ELR (cell line): ENCODE measurements at regions not wholly inside any gene's neighbourhood (a gene's known extent, or its start where the extent isn't known, plus 50 kb on each side); places are given as distances from the start of the nearest gene placed in this dataset.

Experiments used
- DNase-seq: peaks from one replicate; pipeline ENCODE4 v3.0.0-alpha.2; 2015; ENCODE audit warnings: low read depth

DNA sequence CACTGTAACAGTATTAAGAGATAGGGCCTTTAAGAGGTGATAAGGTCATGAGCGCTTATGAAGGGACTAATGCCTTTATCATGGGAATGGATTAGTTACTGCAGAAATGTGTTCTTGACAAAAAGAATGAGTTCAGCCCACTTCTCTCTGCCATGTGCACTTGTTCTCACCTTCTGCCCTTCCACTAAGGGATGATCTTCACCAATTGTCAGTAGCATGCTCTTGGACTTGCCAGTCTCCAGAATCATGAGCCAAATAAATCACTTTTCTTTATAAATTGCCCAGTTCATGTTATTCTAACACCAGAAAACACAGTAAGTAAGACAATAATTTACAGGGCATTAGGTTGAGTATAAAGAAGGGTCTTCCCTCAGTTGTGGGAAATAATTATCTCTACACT, 189.1 kb downstream of the CRPPA start:
- no peak for DNase-seq

DNA sequence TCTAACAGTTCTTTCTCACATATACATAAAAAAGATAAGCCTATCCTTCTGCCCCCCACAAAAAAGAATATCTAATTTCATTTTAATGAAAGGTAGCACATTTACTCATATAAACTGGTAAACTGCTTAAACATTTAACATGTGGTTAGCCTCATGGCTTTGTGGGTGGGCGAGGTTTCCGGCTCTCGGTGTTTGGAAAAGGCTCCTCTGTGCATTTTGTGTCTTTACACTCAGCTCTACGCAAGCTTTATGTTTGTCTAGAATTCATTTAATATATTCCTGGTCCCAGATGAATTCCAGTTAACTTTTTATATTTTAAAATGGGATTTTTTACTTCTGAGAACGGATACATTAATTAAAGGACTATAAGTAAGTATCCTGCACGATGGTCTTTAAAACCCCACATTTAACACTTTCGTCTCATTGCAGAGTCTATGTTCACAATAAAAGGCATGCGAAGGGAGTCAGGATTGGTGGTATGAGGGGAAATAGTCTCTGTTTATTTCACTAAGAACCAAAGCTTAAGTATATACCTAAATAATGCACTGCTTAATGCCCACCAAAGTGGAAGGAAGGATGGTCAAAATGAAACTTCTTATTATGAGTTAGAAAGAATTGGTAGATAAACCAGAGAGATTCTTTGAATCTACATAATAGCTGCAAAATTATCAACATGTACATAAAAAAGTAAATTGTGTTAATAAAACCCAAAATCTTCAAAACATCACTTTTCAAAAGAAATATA, 197.2 kb downstream of the CRPPA start:
- no peak for DNase-seq

DNA sequence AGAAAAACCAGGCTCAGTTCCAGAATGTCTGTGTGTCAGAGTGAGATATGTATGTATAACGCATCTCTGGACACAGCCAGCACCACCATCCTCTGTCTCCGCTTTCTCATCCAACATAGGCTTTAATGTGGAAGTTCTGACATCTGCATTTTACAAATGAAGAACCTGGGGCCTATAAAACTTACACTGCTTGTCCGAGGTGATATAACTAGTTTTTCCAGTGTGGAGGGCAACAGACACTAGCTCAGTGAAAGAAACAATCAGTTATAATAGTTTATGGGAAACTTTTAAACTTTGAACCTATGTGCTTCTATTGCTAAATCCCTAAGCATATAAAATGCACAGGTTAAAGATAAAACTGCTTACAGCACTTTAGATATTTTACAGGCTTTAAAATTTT, 208.7 kb downstream of the CRPPA start:
- DNase-seq = no peak

DNA sequence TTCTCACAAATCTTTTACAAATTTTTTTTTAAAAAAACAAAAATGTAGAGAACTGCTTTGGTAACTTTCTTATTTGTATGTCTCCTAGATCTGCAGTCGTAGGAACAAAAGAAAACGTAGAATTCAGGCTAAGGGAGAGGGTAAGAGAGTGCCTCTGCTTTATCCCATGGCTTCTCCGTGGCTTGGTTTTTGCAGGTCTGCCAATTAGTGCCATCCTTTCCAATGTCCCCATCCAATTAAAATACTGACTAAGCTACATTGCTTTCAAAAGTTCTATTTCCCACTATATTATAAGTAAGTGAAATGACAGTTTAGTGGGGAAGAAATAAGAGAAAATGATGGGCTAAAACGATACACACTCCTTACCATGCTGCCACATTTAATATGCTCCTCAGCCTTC, 209.3 kb downstream of the CRPPA start:
- no peak for DNase-seq

DNA sequence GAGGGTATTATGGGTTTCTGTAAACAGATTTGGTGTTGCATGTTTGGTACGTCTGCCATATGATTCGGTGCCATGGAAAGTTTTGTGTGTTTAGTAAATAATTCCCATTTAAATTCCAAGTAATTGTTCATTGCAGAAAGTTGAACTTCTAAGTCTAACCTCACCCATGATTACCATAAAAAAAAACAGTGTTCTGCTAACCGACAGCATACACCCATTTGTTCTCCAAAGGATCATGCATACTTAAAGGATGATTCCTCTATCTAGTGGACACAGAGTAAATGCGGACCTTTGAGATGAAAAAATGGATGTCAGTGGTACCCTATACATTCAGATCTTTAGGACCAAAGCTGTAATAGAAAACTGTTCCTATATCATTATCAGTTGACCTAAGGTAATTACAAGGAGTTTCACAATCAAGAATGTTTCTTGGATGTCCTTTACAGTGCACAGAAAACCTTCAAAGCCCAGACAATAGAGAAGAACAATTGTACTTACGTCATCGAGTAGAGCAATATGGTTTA, 209.9 kb downstream of the CRPPA start:
- no peak for DNase-seq

DNA sequence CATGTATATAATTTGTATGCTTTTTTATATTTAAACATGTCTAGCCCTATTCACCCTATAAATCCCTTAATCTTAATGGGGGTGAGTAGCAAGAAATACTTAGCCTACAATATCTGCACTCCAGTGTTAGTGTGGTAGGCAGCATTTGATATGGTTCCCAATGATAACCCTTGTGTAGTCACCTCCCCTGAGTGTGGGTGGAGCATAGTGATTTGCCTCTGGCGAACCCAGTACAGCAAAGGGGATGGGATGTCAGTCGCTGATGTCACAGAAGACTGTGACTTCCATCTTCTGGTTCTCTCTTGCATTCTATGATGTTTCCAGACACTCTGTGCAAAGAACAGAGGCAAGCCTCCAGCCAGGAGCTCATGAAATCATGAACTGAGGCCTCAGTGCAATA, 211.2 kb downstream of the CRPPA start:
- DNase-seq = no peak

DNA sequence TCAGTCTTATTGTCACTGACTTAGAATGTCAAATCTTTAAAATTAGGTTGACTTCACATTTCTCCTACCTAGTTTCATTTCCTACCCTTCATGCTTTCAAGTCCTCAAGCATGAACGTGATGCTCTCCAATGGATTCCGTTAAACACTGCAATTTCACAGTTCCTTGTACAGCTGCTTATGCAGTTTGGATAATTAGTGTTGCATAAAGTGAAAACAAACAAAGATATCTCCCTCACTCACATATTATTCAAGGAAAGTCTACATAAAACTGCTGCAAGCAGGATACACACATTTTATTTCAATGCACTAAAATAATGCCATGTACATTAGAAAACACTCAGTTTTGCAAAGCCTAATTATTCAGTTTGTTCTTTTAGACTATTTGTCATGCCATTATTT, 214.0 kb downstream of the CRPPA start:
- no peak for DNase-seq

DNA sequence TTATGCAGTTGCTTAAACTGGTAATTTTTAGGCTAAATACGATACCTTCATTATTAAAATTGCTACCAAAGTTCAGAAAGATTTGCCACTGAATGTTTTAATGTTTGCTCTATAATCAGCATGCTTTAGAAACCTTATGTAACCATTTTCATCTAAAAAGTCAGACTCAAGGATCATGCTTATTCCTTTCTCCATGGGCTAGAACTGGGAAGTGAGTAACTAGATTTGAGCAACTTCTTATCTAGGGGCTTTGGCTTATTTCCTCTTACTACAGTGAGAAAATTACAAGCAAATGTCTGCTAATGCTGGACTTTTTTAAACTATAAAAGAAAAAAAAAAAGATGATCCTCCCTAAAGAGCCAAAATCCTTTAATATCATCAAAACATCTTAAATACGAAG, 215.9 kb downstream of the CRPPA start:
- DNase-seq = no peak

DNA sequence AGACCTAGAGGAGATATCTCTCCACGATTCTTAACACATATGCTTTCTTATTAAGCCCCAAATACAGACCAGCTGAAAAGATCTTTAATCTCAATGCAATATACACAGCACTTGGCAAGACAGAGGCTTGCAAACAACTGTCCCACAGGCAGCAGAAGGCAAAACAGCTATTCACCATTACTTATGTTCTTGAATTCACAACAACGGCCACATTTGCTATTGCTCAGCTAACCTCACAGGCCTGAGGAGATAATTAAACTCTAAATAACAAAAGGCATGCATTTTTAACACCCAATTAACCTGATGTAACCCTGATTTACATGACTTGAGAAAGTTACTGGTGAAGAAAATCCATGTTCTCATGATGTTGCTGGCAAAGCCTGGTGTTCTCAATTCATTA, 216.4 kb downstream of the CRPPA start:
- no peak for DNase-seq

DNA sequence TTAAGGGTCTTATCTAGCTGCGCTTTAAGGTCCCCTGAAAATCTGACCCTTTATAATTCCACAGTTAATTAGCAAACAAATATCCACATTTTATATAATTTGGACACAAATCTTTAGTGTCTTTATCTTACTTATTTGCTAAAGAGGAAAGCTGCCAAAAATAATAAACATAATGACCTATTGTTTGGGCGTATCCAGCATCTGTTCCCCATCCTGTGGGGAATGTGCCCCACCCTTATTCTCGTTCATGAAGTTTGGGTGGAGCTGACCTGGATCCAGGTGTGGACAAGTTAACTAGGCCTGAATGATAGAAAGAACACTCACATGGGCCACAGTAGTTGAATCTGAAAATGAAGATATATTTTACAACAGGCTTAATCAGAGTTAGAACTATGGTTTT, 218.3 kb downstream of the CRPPA start:
- no peak for DNase-seq

DNA sequence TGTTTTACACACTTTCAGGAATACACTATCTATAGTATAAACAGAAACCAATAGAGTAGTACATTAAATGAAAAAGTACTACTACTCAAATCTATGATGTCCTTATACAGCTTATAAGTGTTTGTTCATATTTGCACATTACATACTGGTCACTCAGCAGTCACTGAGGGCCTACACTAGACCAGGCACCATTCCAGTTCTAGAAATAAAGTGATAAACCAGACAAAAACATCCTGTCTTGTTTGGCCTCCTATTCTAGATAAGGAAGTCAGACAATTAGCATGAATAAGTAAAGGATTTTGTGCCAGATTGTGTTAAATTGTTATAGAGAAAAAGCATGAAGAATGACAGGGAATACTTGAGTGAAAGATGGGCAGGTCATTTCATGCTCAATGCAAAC, 219.0 kb downstream of the CRPPA start:
- no peak for DNase-seq

DNA sequence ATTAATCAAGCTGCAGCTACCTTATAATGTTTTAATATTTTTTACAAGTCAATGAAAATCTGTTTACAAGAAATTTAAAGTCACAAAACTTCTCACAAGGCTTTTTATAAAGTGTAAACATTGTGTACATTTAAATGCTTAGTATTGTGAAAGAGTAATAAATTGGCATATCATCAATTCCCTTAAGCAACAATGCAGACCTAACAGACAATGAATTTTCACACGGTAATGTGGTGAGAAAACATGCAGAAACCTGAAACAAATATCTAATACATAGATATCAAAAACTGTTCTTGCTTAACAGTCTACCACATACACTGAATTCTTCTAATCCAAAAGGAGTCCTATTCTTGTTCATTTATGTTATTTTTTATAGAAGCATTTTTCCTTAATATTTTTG, 220.7 kb downstream of the CRPPA start:
- no peak for DNase-seq

DNA sequence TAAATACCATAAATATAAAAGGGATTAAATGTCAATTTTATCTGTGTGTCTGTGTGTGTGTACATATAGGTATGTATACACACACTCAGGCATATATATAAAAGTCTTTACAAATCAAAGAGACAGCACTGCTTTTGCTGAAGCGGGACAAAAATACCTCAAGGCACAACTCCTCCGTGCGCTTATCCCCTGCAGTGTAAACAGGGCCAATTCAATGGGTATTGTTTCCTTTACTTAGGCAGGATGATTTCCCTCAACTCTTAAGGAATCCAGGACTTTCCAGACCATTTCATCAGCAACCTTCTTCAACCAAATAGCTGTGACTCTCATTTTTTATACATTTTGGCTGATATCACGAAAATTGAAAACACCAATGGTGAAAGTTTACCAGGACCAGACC, 227.7 kb downstream of the CRPPA start:
- DNase-seq = no peak

DNA sequence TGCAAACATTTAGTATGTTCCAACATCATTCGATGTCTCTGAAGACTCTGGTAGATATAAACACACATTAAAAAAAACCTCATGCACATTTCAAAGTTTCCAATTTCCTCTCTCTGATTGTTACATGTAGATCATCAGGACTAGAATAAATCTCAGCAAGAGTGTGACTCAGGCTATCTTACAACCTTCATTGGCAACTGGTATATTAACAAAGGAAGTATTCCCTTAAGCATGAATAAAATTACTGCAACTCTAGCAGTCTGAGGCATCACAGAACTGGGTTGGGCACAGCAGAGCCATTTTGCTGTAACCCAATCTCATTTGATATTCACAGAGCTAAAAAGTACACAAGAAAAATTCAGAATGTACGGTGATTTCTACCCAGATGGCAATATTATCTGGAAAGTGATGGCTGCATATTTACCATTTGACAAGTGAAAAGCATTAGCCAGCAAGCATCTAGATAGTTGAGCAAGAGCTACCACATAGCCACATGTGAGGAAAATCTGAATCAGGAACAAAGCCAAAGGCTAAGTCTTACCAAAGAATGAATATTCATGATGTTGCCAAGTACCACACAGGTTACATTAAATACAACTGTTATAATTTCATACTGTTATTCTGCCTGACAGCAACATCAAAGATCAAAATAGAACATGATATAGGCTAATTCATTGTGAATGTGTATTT, 232.2 kb downstream of the CRPPA start:
- DNase-seq = no peak

DNA sequence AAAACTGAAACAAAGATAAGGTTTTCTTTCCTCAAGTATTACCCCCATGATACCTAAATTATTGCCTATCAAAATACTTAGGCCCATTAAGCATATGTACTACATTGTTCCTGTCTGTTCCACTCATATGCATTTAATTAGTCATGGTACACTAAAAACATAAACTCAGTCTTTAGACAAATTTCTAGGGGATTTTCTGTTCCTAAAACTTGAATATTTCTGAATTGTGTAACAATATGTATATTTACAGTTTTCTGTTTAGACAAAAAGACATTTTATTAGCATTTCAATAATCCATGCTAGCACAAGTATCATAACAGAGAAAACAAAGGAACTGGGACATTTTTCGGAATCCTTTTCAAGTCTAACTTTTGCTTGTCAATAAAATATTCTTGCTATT, 234.2 kb downstream of the CRPPA start:
- DNase-seq = no peak

DNA sequence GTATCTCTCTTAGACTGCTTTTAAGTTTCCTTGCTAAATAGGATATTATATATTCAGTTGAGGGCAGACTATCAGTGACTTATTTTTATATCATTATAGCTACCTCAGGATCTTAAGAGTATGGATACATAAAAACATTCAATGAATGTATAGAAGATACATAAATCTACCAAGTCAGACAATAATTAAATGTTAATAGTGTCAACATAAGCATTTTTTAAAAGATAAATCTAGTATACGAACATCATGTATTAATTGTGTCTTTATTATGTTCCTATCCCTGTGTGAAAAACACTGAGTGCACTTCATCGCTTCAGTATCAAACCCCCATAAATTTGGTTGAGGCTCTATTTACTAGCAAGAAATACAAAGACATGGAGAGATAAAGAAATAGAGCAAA, 242.8 kb downstream of the CRPPA start:
- no peak for DNase-seq

DNA sequence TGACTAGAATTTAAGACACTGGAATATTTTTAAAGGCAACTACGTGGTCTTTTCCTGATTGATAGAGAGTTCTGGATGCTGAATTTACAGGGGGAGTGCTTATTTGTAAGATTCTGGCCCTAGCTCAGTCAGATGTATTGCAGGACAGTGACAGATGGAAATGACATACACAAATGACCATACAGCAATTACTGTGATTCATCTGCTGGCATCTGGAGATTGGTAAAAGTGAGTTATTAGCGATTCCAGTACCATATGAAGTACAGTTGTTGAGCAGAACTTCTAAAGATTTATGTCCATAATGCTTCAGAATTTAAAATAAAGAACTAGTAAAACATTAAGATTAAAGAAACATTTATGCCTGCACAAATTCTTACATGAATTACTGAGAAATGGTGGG, 243.2 kb downstream of the CRPPA start:
- no peak for DNase-seq

DNA sequence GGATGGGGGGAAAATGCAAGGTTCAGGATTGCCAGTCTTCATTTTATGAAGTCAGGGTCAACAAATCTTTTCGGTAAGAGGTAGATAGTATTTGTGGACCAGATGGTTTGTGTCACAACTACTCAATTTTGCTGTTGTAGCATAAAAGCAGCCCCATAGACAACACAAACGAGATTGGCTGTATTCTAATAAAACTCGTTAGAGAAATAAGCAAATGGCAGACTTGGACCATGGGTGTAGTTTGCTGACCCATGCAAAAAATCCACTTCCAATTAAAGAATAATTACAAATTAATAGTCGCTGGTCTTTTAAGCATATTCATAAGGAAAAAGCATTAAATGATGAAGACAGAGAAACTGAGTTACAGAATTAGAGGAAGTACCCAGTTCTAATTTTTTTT, 247.1 kb downstream of the CRPPA start:
- no peak for DNase-seq

DNA sequence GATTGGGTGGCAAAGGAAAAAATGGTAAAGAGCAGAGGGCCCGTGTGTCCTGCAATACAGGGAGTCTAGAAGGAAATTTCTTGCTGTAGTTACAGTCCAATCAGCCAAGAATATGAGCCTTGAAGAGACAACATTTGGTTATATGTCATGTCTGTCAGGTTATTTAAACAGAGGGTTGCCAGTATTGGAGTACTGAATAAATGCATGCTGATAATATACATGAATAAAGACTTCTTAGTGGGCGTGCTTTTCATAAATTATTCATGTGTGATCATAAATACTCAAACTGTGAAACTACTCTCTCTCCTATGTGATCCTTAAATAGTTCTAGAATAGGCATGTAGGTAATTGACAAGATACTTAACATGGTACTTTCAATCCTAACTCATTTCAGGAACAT, 249.0 kb downstream of the CRPPA start:
- no peak for DNase-seq

DNA sequence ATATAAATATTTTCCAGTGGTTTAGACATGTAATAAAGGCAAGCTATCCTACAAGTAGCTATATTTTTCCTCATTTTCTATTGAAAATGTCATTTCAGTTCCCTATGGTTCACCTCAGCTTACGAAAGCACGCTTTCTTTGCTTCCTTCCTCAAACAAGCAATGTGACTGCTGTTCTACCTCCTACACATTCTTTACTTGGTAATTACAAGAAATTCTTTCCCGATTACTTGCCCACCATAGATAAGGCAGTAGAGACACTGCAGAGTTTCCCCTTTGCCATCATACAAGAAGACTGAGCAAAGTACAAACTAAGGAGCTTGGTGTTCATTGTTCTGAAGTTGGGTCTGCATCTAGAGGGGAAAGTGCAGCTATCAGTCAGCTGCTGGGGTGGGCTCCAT, 249.4 kb downstream of the CRPPA start:
- DNase-seq = no peak

DNA sequence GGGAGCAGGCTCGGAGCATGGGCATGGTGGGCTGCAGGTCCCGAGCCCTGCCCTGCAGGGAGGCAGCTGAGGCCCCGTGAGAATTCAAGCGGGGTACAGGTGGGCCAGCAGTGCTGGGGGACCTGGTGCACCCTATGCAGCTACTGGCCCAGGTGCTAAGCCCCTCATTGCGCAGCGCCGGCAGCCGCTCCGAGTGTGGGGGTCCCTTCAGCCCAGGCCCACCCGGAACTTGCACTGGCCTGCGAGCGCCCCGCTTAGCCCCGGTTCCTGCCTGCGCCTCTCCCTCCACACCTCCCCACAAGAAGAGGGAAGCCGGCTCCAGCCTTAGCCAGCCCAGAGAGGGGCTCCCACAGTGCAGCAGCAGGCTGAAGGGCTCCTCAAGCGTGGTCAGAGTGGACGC, 250.7 kb downstream of the CRPPA start:
- no peak for DNase-seq

DNA sequence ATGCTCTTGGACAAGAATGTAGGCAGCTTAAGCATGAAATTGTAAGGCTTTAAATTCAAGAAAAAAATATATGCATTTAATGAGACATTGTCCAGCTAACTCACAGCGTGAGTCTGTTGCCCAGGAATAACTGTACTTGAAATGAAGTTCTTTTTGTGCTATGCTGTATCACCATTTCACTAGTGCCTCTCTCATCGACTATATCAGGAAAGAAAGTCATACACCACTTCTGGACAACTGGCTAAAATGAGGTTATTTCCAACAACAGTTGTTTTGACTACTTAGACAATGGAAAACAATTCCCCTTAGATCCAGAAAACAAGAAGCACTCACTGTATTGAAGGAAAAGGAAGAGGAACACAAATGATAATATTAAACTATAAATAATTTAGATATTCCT, 251.8 kb downstream of the CRPPA start:
- DNase-seq = no peak

DNA sequence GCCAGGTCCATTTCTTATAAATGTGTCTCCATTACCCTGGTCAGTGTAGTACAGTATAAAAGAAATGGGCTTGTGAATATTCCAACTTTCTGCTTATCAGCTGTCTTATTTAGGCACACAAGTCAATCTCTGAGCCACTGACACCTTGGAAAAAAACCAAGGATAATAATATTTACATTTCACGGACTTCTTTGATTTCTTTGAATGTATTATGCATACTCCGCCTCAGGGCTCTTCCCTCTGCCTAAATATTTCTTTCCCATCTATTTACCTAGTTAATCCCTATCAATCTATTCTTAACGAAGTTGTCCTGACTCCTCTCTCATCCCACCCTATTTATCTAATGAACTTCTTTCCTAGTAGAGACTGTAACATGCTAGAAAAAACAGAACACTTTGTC, 253.8 kb downstream of the CRPPA start:
- DNase-seq = no peak

DNA sequence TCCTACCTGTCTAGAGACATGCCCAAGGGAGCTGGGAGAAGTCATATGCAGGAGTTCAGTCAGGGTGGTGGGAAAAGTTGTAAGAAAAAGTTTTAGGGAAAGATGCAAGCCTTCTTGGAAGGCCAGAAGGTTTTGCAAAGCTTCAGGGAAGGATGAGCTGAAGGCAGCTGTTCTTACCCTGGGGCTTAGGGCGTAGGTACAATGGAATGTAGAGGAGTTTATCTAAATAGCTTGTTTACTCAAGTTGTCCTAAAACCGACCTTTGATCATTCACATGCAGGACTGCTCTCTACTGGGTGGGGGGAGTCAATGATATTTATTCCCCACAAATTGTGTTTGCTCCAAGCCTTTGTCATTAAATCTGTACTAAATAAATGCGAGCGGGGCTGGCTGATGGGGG, 277.0 kb downstream of the CRPPA start:
- DNase-seq = no peak
